Erythroblast (primary cell): ENCODE measurements at regions not wholly inside any gene's neighbourhood (a gene's known extent, or its start where the extent isn't known, plus 50 kb on each side); places are given as distances from the start of the nearest gene placed in this dataset.

Experiments
- GATA1 ChIP-seq: IDR thresholded peaks from 2 replicates; pipeline ENCODE4 v1.6.1; 2011; ENCODE audit warnings: low read depth, mild to moderate bottlenecking, control low read depth, low read length, moderate library complexity
- POLR2A ChIP-seq: IDR thresholded peaks from 2 replicates; pipeline ENCODE4 v1.6.1; 2011; ENCODE audit warnings: mild to moderate bottlenecking, low read length

DNA sequence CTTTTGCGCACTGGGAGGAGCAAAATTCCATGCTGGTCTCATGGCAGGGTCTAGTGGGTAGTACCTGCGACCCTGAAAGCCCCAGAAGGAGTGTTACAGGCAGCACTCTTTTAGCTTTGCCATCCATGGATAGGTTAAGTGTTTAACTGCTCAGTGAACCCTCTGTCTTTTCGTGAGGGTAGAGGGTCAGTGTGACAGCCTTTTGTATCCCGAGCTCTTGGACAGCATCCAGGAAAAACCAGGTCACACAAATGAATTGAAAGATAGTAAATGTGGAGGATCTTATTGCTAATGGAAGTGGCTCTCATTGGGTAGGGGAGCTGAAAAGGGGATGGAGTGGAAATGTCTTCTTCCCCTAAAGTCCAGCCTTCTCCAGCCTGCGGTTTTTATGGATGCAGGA lies 57.8 kb upstream of the CCDC112 start:
- TF ChIP-seq POLR2A, result no peak
- no peak for TF ChIP-seq GATA1
